HL-60 (cell line): ENCODE measurements at regions not wholly inside any gene's neighbourhood (a gene's known extent, or its start where the extent isn't known, plus 50 kb on each side); places are given as distances from the start of the nearest gene placed in this dataset.

Experiments used
- CTCF ChIP-seq: IDR thresholded peaks from one replicate; pipeline ENCODE4 v1.5.1; 2011; ENCODE audit warnings: low read length, control low read depth, inconsistent platforms; ENCODE audit not compliant: insufficient read depth
- GABPA ChIP-seq: IDR thresholded peaks from 2 replicates; pipeline ENCODE4 v1.6.1; 2012; ENCODE audit warnings: low read depth

- TF ChIP-seq CTCF (no peak), GABPA (no peak)
Measured at GRCh38 chr1:224874775-224875174, 54.7 kb upstream of the DNAH14 start.
